GM10266 (cell line): ENCODE measurements at regions not wholly inside any gene's neighbourhood (a gene's known extent, or its start where the extent isn't known, plus 50 kb on each side); places are given as distances from the start of the nearest gene placed in this dataset.
"Not testable (repeated sequence)": the region's sequence is repeated elsewhere in the genome, so short reads cannot be mapped to it uniquely, and the experiment has no call there.

ENCODE experiments used
- DNase-seq: peaks from one replicate; pipeline ENCODE4 v3.0.0; 2012; ENCODE audit errors: extremely low spot score
- CTCF ChIP-seq: IDR thresholded peaks from 2 replicates; pipeline ENCODE4 v1.5.1; 2012; ENCODE audit warnings: mild to moderate bottlenecking, low read depth; ENCODE audit not compliant: control insufficient read depth, insufficient read depth; ENCODE audit errors: missing control alignments

- no peak for TF ChIP-seq CTCF
- no peak for DNase-seq
Observed at GRCh38 chr13:82458169-82458568, 1424.1 kb downstream of the SLITRK1 start.

DNA sequence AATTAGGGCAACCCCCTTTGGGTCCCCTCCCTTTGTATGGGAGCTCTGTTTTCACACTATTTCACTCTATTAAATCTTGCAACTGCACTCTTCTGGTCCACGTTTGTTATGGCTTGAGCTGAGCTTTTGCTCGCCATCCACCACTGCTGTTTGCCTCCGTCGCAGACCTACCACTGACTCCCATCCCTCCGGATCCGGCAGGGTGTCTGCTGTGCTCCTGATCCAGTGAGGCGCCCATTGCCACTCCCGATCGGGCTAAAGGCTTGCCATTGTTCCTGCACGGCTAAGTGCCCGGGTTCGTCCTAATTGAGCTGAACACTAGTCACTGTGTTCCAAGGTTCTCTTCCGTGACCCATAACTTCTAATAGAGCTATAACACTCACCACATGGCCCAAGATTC is 1424.7 kb downstream of the SLITRK1 start:
- DNase-seq, result not testable (repeated sequence)

DNA sequence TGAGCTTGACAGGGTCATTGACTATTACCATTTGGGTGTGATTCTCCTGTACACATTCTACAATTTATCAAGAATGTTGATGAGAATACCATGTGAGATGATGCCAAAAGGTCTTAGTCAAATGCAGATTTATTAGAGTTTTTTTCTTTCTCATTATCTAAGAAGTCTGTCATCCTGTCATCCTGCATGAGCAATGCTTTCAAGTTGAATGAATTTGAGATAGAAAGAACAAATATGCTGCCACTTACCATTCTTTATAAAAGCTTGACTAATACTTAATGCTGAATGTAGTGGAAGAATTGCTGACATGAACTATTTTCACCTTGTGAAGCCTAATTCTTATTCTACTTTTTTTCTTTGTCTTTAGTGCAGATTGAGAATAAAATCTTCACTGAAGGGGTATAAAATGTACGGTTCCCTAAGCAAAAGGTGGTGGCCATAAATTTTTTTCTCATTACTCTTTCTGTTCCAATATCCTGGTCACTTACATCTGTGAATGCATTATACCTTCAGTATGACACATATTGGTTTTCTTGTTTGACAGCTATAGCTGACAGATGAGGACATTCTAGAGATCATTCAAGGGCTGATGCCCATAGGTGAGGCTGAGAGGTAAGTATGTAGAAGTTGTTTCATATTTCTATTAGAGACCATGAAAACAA is 1434.7 kb downstream of the SLITRK1 start:
- TF ChIP-seq CTCF, result no peak
- DNase-seq, result no peak

DNA sequence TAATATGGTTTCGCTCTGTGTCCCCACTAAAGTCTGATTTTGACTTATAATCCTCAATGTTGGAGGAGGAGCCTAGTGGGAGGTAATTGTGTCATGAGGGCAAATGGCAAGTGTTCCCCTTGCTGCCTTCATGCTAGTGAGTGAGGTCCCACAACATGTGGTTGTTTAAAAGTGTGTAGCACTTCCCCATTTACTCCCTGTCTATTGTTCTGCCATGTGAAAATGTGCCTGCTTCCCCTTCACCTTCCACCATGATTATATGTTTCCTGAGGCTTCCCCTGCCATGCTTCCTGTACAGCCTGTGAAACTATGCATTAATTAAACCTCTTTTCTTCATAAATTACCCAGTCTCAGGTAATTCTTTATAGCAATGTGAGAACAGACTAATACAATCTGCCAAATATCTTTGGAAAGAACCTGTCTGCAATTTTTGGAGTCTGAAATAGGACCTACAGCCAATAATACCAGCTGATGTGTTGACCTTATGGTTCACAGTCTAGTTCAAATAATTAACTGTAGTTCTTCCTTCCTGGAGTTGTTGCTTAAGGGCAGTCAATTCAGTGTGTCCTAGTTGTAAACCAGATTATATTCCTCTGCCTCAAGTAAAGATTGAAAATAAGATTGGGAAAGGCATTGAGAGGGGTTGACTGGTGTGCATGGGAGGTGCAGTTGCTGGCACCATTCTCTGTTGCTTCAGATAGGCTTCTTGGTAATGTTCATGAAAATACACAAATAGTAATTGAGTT is 1442.9 kb downstream of the SLITRK1 start:
- no peak for DNase-seq
- TF ChIP-seq CTCF, result no peak

DNA sequence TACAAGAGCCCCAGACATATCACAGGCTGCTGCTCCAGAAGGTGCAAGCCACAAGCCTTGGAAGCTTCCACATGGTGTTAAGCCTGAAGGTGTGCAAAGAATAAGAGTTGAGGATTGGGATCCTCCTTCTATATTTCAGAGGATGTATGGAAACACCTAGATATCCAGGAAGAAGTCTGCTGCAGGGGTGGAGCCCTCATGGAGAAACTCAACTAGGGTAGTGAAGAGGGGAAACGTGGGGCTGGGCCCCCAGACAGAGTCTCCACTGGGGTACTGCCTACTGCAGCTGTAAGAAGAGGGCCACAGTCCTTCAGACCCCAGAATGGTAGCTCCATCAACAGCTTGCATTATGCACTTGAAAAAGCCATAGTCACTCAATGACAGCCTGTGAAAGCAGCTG is 1444.0 kb downstream of the SLITRK1 start:
- DNase-seq, result no peak
- TF ChIP-seq CTCF, result no peak

DNA sequence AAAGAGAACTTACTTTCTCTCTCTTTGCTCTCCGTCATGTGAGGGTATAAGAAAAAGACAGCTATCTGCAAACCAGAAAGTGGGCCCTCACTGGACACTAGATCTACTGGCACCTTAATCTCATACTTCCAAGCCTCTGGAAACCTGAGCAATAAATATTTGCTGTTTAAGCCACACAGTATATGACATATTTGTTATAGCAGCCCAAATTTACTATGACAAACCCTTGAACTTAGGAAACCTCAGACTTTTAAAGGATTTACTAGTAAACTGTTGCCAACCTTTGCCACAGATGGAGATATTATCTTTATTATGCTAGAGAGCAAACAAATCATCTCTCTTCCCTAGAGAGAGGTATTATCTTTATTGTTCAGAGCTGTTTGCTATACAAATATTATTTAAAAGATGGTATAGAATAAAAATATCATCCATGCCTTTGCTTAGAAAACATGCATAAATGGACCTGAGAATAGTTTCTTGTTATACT is 1446.1 kb downstream of the SLITRK1 start:
- no peak for DNase-seq
- TF ChIP-seq CTCF, result no peak

- no peak for TF ChIP-seq CTCF
- DNase-seq, result no peak
Observed at GRCh38 chr13:82432949-82433348, 1449.3 kb downstream of the SLITRK1 start.
